Endothelial cell of umbilical vein (primary cell): ENCODE measurements at regions not wholly inside any gene's neighbourhood (a gene's known extent, or its start where the extent isn't known, plus 50 kb on each side); places are given as distances from the start of the nearest gene placed in this dataset.
A peak's percentile ranks its signal among the peaks of the same experiment; 100 is the strongest.

Source experiments
- BruUV-seq: library from RNA; stranded (reverse); fragments of 400-500 nt; replicated peaks from 2 replicates; lab custom pipeline; 2021; lab: Mats Ljungman, UMichigan
- CTCF ChIA-PET: fragments of 300-600, 350-600 bp; sonication (Branson Sonifier 250); formaldehyde crosslinking; loops from one replicate; lab custom pipeline; 2021; ENCODE audit warnings: antibody characterized with exemption, inconsistent platforms; lab: Charles Lee
- POLR2A ChIA-PET: fragments of 300-600, 350-600 bp; sonication (Branson Sonifier 250); formaldehyde crosslinking; loops from one replicate; lab custom pipeline; 2021; ENCODE audit warnings: antibody characterized with exemption, inconsistent platforms; lab: Charles Lee
- DNase-seq: peaks from one replicate; pipeline ENCODE4 v3.0.0-alpha.2; 2011; ENCODE audit warnings: low read depth, low spot score
- FAIRE-seq: peaks from 2 replicates; lab custom pipeline; 2011; peaks lifted over from hg19 to GRCh38; lab: Jason Lieb, UNC
- H2AFZ ChIP-seq: 2 replicates; pipeline ENCODE4 v1.6.0; 2012; ENCODE audit warnings: low read depth, low read length, control low read depth, inconsistent platforms
- H3K27ac ChIP-seq: 2 replicates; pipeline ENCODE4 v1.5.1; 2011; ENCODE audit warnings: low read depth, mild to moderate bottlenecking, control low read depth, low read length, moderate library complexity; ENCODE audit not compliant: insufficient read depth
- H3K27me3 ChIP-seq, 2 experiments: 2 replicates each; pipeline versions ENCODE4 v1.6.0 to v1.6.1; 2011; ENCODE audit warnings: low read length in 2 of 2, mixed read lengths in 1 of 2; ENCODE audit not compliant: control insufficient read depth in 2 of 2, insufficient read depth in 2 of 2
- H3K36me3 ChIP-seq, 2 experiments: 2 replicates in 1 of 2; 3 replicates in 1 of 2; pipeline ENCODE4 v1.5.1; 2011; ENCODE audit warnings: low read length in 2 of 2, mild to moderate bottlenecking in 1 of 2, moderate library complexity in 1 of 2; ENCODE audit not compliant: control insufficient read depth in 2 of 2, insufficient read depth in 2 of 2; ENCODE audit errors: extremely low read depth in 1 of 2
- H3K4me1 ChIP-seq: 3 replicates; pipeline ENCODE4 v1.5.1; 2011; ENCODE audit warnings: mild to moderate bottlenecking, low read length; ENCODE audit not compliant: control insufficient read depth, insufficient read depth; ENCODE audit errors: extremely low read depth
- H3K4me2 ChIP-seq: 2 replicates; pipeline ENCODE4 v1.6.1; 2011; ENCODE audit warnings: low read length, control low read depth, mixed read lengths; ENCODE audit not compliant: insufficient read depth
- H3K4me3 ChIP-seq, 3 experiments: fragments of 200-600 bp in 1 of 3; sonication (generic), shearing (Covaris generic) in 1 of 3; replicated peaks in 1 of 3; 2 replicates each; pipeline ENCODE4 v1.5.1; 2011 to 2016; ENCODE audit warnings: control low read depth in 3 of 3, low read length in 3 of 3, mild to moderate bottlenecking in 2 of 3, inconsistent platforms in 1 of 3, low read depth in 1 of 3, moderate library complexity in 1 of 3; ENCODE audit not compliant: insufficient read depth in 1 of 3
- H3K79me2 ChIP-seq: 2 replicates; pipeline ENCODE4 v1.6.0; 2012; ENCODE audit warnings: low read length, inconsistent platforms; ENCODE audit not compliant: control insufficient read depth, insufficient read depth
- H3K9ac ChIP-seq: replicated peaks from 2 replicates; pipeline ENCODE3; 2011; ENCODE audit warnings: low read length, control low read depth; ENCODE audit not compliant: insufficient read depth; ENCODE audit errors: extremely low read depth
- H3K9me1 ChIP-seq: replicated peaks from 3 replicates; pipeline ENCODE4 v1.6.0; 2011; ENCODE audit warnings: mild to moderate bottlenecking, low read length; ENCODE audit not compliant: control insufficient read depth, insufficient read depth; ENCODE audit errors: extremely low read depth
- H3K9me3 ChIP-seq: replicated peaks from 2 replicates; pipeline ENCODE4 v1.5.1; 2012; ENCODE audit warnings: low read length, inconsistent platforms; ENCODE audit not compliant: control insufficient read depth, insufficient read depth
- H4K20me1 ChIP-seq: replicated peaks from 2 replicates; pipeline ENCODE3; 2011; ENCODE audit warnings: mild to moderate bottlenecking, low read length; ENCODE audit not compliant: control insufficient read depth, insufficient read depth; ENCODE audit errors: extremely low read depth
- EZH2 ChIP-seq: IDR thresholded peaks from 2 replicates; pipeline ENCODE4 v1.6.1; 2012; ENCODE audit warnings: borderline replicate concordance, low read depth, mild to moderate bottlenecking, moderate library complexity, low read length, inconsistent platforms; ENCODE audit not compliant: severe bottlenecking
- FOS ChIP-seq: IDR thresholded peaks from 2 replicates; pipeline ENCODE4 v1.6.1; 2011; ENCODE audit warnings: mild to moderate bottlenecking, low read length, moderate library complexity, borderline replicate concordance; ENCODE audit not compliant: insufficient read depth
- GATA2 ChIP-seq: IDR thresholded peaks from 2 replicates; pipeline ENCODE4 v1.7.0; 2011; ENCODE audit warnings: low read depth, mild to moderate bottlenecking, moderate library complexity, mixed read lengths, low read length; ENCODE audit not compliant: insufficient read length, insufficient read depth
- JUN ChIP-seq: IDR thresholded peaks from 2 replicates; pipeline ENCODE4 v1.6.1; 2011; ENCODE audit warnings: borderline replicate concordance, low read depth; ENCODE audit not compliant: insufficient read length, insufficient read depth
- MYC ChIP-seq: IDR thresholded peaks from one replicate; pipeline ENCODE4 v1.6.1; 2011; ENCODE audit warnings: mild to moderate bottlenecking, low read depth, low read length
- POLR2A ChIP-seq: IDR thresholded peaks from 2 replicates; pipeline ENCODE4 v1.6.1; 2012; ENCODE audit warnings: low read depth, mild to moderate bottlenecking, control low read depth, low read length
- POLR2AphosphoS5 ChIP-seq: IDR thresholded peaks from 2 replicates; pipeline ENCODE4 v1.6.1; 2012; ENCODE audit warnings: low read depth, mild to moderate bottlenecking, control low read depth, low read length, moderate library complexity; ENCODE audit not compliant: insufficient read depth
- dilution Hi-C: fragments of 300-500 bp; cut with MboI; formaldehyde crosslinking; loops from one replicate; pipeline ENCODE4 v1.15.0; 2019; ENCODE audit warnings: low sequenced_read_pairs; ENCODE audit not compliant: extremely low pct_ligation_motif_present
- intact Hi-C: fragments of 100-400 bp; cut with micrococcal nuclease; formaldehyde crosslinking; loops from one replicate; pipeline ENCODE4 v1.10.0; 2022
- TF ChIP-seq, protein P1 (sequence below), 2 donors: IDR thresholded peaks; 1 replicate in 1 of 2; 2 replicates in 1 of 2; pipeline ENCODE4 v1.5.1; 2011; ENCODE audit warnings: low read length in 2 of 2, mild to moderate bottlenecking in 2 of 2, moderate library complexity in 2 of 2, control low read depth in 1 of 2, inconsistent platforms in 1 of 2, low read depth in 1 of 2; ENCODE audit not compliant: insufficient read depth in 1 of 2; ENCODE audit errors: extremely low read depth in 1 of 2
- TF ChIP-seq, protein P2 (sequence below): IDR thresholded peaks from 2 replicates; pipeline ENCODE4 v1.6.1; 2011; ENCODE audit not compliant: insufficient read depth, insufficient read length

DNA sequence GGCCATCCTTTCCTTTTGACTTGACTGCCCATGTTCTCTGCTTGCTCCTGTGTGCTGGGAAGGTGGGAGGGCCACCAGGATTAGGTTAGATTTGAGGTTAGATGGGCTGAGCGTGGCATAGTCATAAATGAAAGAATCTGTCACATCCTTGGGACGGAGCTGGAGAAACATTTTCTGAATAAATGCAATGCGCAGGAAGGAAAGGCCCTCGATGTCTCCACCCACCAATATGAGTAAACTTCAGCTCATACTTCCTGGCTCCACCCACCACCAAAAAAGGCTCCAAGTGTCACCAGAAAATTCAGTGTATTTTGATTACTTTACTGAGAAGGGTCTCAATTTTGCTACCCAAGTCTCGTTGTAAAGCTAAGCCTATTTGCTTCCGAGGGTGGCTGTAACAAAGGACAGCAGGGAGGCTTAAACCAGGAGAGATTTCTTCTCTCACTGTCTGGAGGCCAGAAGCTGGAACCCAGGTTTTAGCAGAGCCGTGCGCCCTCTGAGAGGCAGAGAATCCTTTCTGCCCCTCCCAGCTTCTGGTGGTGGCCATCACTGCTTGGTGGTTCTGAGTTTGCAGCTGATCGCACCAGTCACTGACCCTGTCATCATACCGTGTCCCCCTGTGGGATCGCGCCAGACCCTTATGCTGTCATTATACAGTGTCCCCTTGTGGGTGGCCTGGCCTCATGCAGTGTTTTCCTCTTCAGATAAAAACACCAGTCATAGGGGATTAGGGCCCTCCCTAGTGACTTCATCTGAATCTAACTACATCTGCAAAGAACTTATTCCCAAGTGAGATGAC lies 137.8 kb downstream of the TTLL2 start:
- Histone ChIP-seq H3K36me3 (no peaks in the 10 kb centered on the region), H3K79me2 (no peaks in the 10 kb centered on the region), H3K4me1 (no peaks in the 10 kb centered on the region), H3K27me3 (no peaks in the 10 kb centered on the region), H3K9me1 (no peaks in the 10 kb centered on the region), H2AFZ (no peak overlapping the region), H3K9ac (no peak overlapping the region), H3K27ac (no peak overlapping the region), H3K9me3 (no peaks in the 10 kb centered on the region), H3K4me3 (no peak overlapping the region), H4K20me1 (no peaks in the 10 kb centered on the region), H3K4me2 (no peak overlapping the region)
- FAIRE-seq: peak; percentile 56
- no peak for TF ChIP-seq GATA2
- no peak for TF ChIP-seq MYC
- no peak for TF ChIP-seq POLR2A
- TF ChIP-seq, protein P1, sequence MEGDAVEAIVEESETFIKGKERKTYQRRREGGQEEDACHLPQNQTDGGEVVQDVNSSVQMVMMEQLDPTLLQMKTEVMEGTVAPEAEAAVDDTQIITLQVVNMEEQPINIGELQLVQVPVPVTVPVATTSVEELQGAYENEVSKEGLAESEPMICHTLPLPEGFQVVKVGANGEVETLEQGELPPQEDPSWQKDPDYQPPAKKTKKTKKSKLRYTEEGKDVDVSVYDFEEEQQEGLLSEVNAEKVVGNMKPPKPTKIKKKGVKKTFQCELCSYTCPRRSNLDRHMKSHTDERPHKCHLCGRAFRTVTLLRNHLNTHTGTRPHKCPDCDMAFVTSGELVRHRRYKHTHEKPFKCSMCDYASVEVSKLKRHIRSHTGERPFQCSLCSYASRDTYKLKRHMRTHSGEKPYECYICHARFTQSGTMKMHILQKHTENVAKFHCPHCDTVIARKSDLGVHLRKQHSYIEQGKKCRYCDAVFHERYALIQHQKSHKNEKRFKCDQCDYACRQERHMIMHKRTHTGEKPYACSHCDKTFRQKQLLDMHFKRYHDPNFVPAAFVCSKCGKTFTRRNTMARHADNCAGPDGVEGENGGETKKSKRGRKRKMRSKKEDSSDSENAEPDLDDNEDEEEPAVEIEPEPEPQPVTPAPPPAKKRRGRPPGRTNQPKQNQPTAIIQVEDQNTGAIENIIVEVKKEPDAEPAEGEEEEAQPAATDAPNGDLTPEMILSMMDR (IDR thresholded peaks at IDR 0.05; ENCODE audit: extremely low read depth in 1 of 2, insufficient read depth in 1 of 2, low read depth in 1 of 2, low read length in 2 of 2): no peak
- no peak for TF ChIP-seq JUN
- TF ChIP-seq EZH2: no peak
- no peak for TF ChIP-seq FOS
- TF ChIP-seq POLR2AphosphoS5: no peak
- TF ChIP-seq, protein P2, sequence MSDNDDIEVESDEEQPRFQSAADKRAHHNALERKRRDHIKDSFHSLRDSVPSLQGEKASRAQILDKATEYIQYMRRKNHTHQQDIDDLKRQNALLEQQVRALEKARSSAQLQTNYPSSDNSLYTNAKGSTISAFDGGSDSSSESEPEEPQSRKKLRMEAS: no peak
- intact Hi-C loops (no loop called here), dilution Hi-C loops (no loop called here)
- BruUV-seq: no TSS peak
- POLR2A ChIA-PET: no interaction called here
- CTCF ChIA-PET: no interaction called here
- DNase-seq: no peak
